K562 (cell line): ENCODE measurements at regions not wholly inside any gene's neighbourhood (a gene's known extent, or its start where the extent isn't known, plus 50 kb on each side); places are given as distances from the start of the nearest gene placed in this dataset.

ENCODE experiments used
- ATAC-seq: fragments of 200-7000 bp; cut with Tn5 transposase; 3 replicates; pipeline ENCODE4 v1.9.1; 2020; ENCODE audit warnings: moderate library complexity
- BruUV-seq: library from RNA; stranded (reverse); fragments of 400-500 nt; replicated peaks from 2 replicates; lab custom pipeline; 2021; lab: Mats Ljungman, UMichigan
- CTCF ChIA-PET: fragments of 300-600 bp; formaldehyde crosslinking; extraction: SDS; loops from one replicate; lab custom pipeline; 2021; ENCODE audit warnings: low intra/inter-chr PET ratio; lab: Yijun Ruan, JAX
- POLR2A ChIA-PET: fragments of 300-600, 350-650 bp; sonication (Branson Sonifier 250); formaldehyde crosslinking; extraction: SDS; loops from one replicate; lab custom pipeline; 2021; ENCODE audit warnings: antibody characterized with exemption, inconsistent platforms; lab: Yijun Ruan, JAX
- DNase-seq, 4 experiments: peaks; one replicate each; pipeline versions ENCODE4 v3.0.0 to v3.0.0-alpha.2; 2011 to 2018; ENCODE audit warnings: low spot score in 3 of 4, mixed read lengths in 3 of 4; ENCODE audit errors: extremely low read depth in 1 of 4
- FAIRE-seq: peaks from 2 replicates; lab custom pipeline; 2011; peaks lifted over from hg19 to GRCh38; lab: Jason Lieb, UNC
- H2AFZ ChIP-seq: 2 replicates; pipeline ENCODE4 v1.6.0; 2011; ENCODE audit warnings: low read depth, low read length, control low read depth, inconsistent platforms
- H3K27ac ChIP-seq: fragments of 200-600 bp; 3 replicates; pipeline ENCODE4 v1.8.0; 2011; ENCODE audit warnings: low read depth, mild to moderate bottlenecking, control low read depth, inconsistent platforms, low read length, moderate library complexity, mixed read lengths; ENCODE audit errors: extremely low read depth
- H3K27me3 ChIP-seq, 2 experiments: fragments of 300-600 bp in 1 of 2; 2 replicates in 1 of 2; 3 replicates in 1 of 2; pipeline versions ENCODE4 v1.6.0 to v1.8.0; 2011; ENCODE audit warnings: inconsistent platforms in 2 of 2, low read length in 2 of 2, mild to moderate bottlenecking in 1 of 2, mixed read lengths in 1 of 2, moderate library complexity in 1 of 2; ENCODE audit not compliant: control insufficient read depth in 2 of 2, insufficient read depth in 2 of 2
- H3K36me3 ChIP-seq: fragments of 300-600 bp; 3 replicates; pipeline ENCODE4 v1.8.0; 2011; ENCODE audit warnings: mild to moderate bottlenecking, low read length, inconsistent platforms; ENCODE audit not compliant: control insufficient read depth, insufficient read depth
- H3K4me1 ChIP-seq, 2 experiments: fragments of 200-600 bp in 1 of 2; replicated peaks in 1 of 2; 2 replicates in 1 of 2; 3 replicates in 1 of 2; pipeline versions ENCODE4 v1.5.1 to v1.8.0; 2011; ENCODE audit warnings: inconsistent platforms in 2 of 2, low read length in 2 of 2, mild to moderate bottlenecking in 1 of 2, mixed read lengths in 1 of 2, moderate library complexity in 1 of 2; ENCODE audit not compliant: control insufficient read depth in 2 of 2, insufficient read depth in 2 of 2
- H3K4me2 ChIP-seq: 2 replicates; pipeline ENCODE4 v1.6.1; 2011; ENCODE audit warnings: low read length, control low read depth, inconsistent platforms, mixed read lengths; ENCODE audit not compliant: insufficient read depth
- H3K4me3 ChIP-seq: fragments of 200-600 bp; sonication (generic), shearing (Covaris generic); 2 replicates; pipeline ENCODE4 v1.5.1; 2016; ENCODE audit warnings: control low read depth, inconsistent platforms
- H3K79me2 ChIP-seq: fragments of 200-600 bp; 3 replicates; pipeline ENCODE4 v1.8.0; 2011; ENCODE audit warnings: low read length, inconsistent platforms; ENCODE audit not compliant: control insufficient read depth, insufficient read depth
- H3K9ac ChIP-seq, 2 experiments: 2 replicates each; pipeline versions ENCODE4 v1.6.0 to v1.6.1; 2011; ENCODE audit warnings: low read depth in 2 of 2, low read length in 2 of 2, control low read depth in 1 of 2, inconsistent platforms in 1 of 2, mild to moderate bottlenecking in 1 of 2, mixed read lengths in 1 of 2; ENCODE audit not compliant: insufficient read depth in 1 of 2
- H3K9me1 ChIP-seq: one replicate; pipeline ENCODE4 v1.6.0; 2011; ENCODE audit warnings: inconsistent platforms, mild to moderate bottlenecking, low read length, moderate library complexity; ENCODE audit not compliant: control insufficient read depth, insufficient read depth
- H3K9me3 ChIP-seq: replicated peaks from 2 replicates; pipeline ENCODE4 v1.5.1; 2011; ENCODE audit warnings: low read depth, low read length, inconsistent platforms; ENCODE audit not compliant: control insufficient read depth, insufficient read depth
- H4K20me1 ChIP-seq: replicated peaks from 2 replicates; pipeline ENCODE4 v1.6.1; 2011; ENCODE audit warnings: low read length, inconsistent platforms, mixed read lengths; ENCODE audit not compliant: control insufficient read depth, insufficient read depth
- CBFA2T3 ChIP-seq: fragments of 450-650 bp; IDR thresholded peaks from 2 replicates; pipeline ENCODE4 v1.6.1; 2017
- CEBPG ChIP-seq, 3 experiments: fragments of 200-800 bp in 1 of 3; sonication (Bioruptor generic) in 1 of 3; sonication (generic) in 1 of 3; formaldehyde crosslinking in 1 of 3; IDR thresholded peaks in 2 of 3; conservative IDR thresholded peaks in 1 of 3; 2 replicates each; pipeline versions ENCODE4 v1.6.1 to v1.8.0; 2016 to 2022; ENCODE audit warnings: missing compliant biosample characterization in 2 of 3, missing genetic modification characterization in 2 of 3, mild to moderate bottlenecking in 1 of 3, missing genetic modification reagents in 1 of 3
- GATA2 ChIP-seq: sonication (generic); formaldehyde crosslinking; IDR thresholded peaks from 2 replicates; pipeline ENCODE4 v1.4.0; 2020; ENCODE audit warnings: mild to moderate bottlenecking, missing genetic modification reagents
- GTF2B ChIP-seq: IDR thresholded peaks from 2 replicates; pipeline ENCODE4 v1.6.1; 2011; ENCODE audit not compliant: insufficient read length; ENCODE audit errors: extremely low read depth
- ILK ChIP-seq: fragments of 450-650 bp; IDR thresholded peaks from 2 replicates; pipeline ENCODE4 v1.6.1; 2016; ENCODE audit warnings: missing genetic modification characterization, low read depth, mild to moderate bottlenecking, missing compliant biosample characterization, moderate library complexity, borderline replicate concordance
- POLR3G ChIP-seq: IDR thresholded peaks from 2 replicates; pipeline ENCODE4 v1.6.1; 2011; ENCODE audit not compliant: insufficient read length, insufficient replicate concordance; ENCODE audit errors: extremely low read depth
- POU5F1 ChIP-seq: fragments of 150-350 bp; IDR thresholded peaks from 2 replicates; pipeline ENCODE4 v1.6.1; 2014; ENCODE audit warnings: borderline replicate concordance, low read length, low read depth, mild to moderate bottlenecking; ENCODE audit not compliant: partially characterized antibody
- RBM22 ChIP-seq: fragments of 200-400 bp; formaldehyde crosslinking; IDR thresholded peaks from 2 replicates; pipeline ENCODE4 v1.6.1; 2018; ENCODE audit warnings: low read length, low read depth; ENCODE audit not compliant: poor library complexity, severe bottlenecking
- RCOR1 ChIP-seq, 2 experiments: IDR thresholded peaks; 2 replicates each; pipeline ENCODE4 v1.6.1; 2012; ENCODE audit warnings: low read depth in 2 of 2, low read length in 2 of 2, borderline replicate concordance in 1 of 2, improper control_type of control experiment in 1 of 2
- SRF ChIP-seq, 2 experiments: fragments of 250-450, 450-650 bp in 1 of 2; sonication (Bioruptor Pico) in 1 of 2; sonication (generic) in 1 of 2; formaldehyde crosslinking; IDR thresholded peaks; 2 replicates each; pipeline versions ENCODE4 v1.5.0 to v1.5.1; 2020 to 2022; ENCODE audit warnings: mild to moderate bottlenecking in 1 of 2, missing genetic modification reagents in 1 of 2
- STAT5A ChIP-seq: IDR thresholded peaks from 2 replicates; pipeline ENCODE4 v1.6.1; 2012; ENCODE audit warnings: low read length, inconsistent platforms, borderline replicate concordance
- TAF7 ChIP-seq: fragments of 450-650 bp; IDR thresholded peaks from 2 replicates; pipeline ENCODE4 v1.6.1; 2016; ENCODE audit warnings: missing genetic modification characterization, missing compliant biosample characterization
- TGIF2 ChIP-seq: sonication (generic); formaldehyde crosslinking; IDR thresholded peaks from 2 replicates; pipeline ENCODE4 v1.8.1; 2022; ENCODE audit warnings: mild to moderate bottlenecking, missing genetic modification reagents, moderate library complexity
- THAP12 ChIP-seq: fragments of 250-450 bp; sonication (Bioruptor Pico); IDR thresholded peaks from 2 replicates; pipeline ENCODE4 v1.9.0; 2021; ENCODE audit warnings: mild to moderate bottlenecking, inconsistent platforms
- ZKSCAN3 ChIP-seq: fragments of 250-450 bp; sonication (Bioruptor Pico); IDR thresholded peaks from 2 replicates; pipeline ENCODE4 v1.4.0; 2020
- ZNF507 ChIP-seq: conservative IDR thresholded peaks from 2 replicates; pipeline ENCODE4 v1.6.1; 2017; ENCODE audit warnings: missing genetic modification characterization, missing compliant biosample characterization
- WGBS: fragments of 100-300 bp; shearing (Covaris generic); methylation state at CpG from one replicate; pipeline ENCODE4 v1.1.6; 2016; ENCODE audit warnings: low coverage, mixed read lengths; ENCODE audit not compliant: insufficient coverage; ENCODE audit errors: missing lambda C conversion rate; 5-methylcytosine and 5-hydroxymethylcytosine counted together
- in situ Hi-C: fragments of 300-500 bp; cut with MboI; formaldehyde crosslinking; loops from 4 replicates; pipeline ENCODE4 v1.15.0; 2018; ENCODE audit warnings: inconsistent platforms, mixed read lengths
- intact Hi-C: fragments of 100-400 bp; cut with micrococcal nuclease; formaldehyde crosslinking; loops from 2 replicates; pipeline ENCODE4 v1.14.2; 2022
- TF ChIP-seq, protein P1 (sequence below): sonication (generic); formaldehyde crosslinking; IDR thresholded peaks from 2 replicates; pipeline ENCODE4 v1.8.0; 2023; ENCODE audit warnings: mild to moderate bottlenecking, missing genetic modification reagents

DNA sequence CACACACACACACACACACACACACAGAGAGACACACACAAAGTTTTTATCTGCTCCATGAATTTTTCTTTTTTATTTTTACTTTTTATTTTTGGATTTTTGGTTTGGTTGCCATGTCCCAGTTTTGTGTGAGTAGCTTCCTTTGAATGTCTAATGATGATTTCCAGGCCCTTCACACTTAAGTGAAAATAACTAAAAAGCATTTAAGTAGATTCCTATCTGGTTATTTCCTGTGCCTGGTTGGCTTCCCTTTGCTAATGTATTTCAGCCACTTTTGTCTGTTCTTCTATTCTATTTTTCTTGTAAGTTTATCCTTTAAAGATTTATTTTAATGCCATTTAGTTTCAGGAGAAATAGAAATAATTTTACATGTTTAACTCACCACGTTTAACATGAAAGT lies 755.4 kb downstream of the SLC6A15 start:
- Histone ChIP-seq H3K9ac (no peak overlapping the region), H3K9me3 (no peaks in the 10 kb centered on the region), H3K4me3 (no peak overlapping the region), H3K36me3 (no peaks in the 10 kb centered on the region), H3K4me2 (no peak overlapping the region), H3K79me2 (no peaks in the 10 kb centered on the region), H2AFZ (no peak overlapping the region), H3K4me1 (no peaks in the 10 kb centered on the region), H3K27me3 (no peaks in the 10 kb centered on the region), H4K20me1 (no peaks in the 10 kb centered on the region), H3K27ac (no peak overlapping the region), H3K9me1 (no peaks in the 10 kb centered on the region)
- no TSS peak for BruUV-seq
- DNase-seq (no peak), FAIRE-seq (no peak), ATAC-seq (no peak)
- intact Hi-C loops, result no loop called here
- in situ Hi-C loops, result no loop called here
- TF ChIP-seq CBFA2T3 (no peak), STAT5A (no peak), TAF7 (no peak), POLR3G (no peak), RCOR1 (IDR thresholded peaks at IDR 0.05; ENCODE audit: borderline replicate concordance in 1 of 2, low read depth in 2 of 2, low read length in 2 of 2) (no peak), GATA2 (no peak), ZNF507 (tag) (no peak), POU5F1 (no peak), RBM22 (no peak), GTF2B (no peak), TGIF2 (CRISPR knock-in tag) (no peak), SRF (CRISPR knock-in tag; IDR thresholded peaks at IDR 0.05) (no peak), ILK (tag) (no peak), ZKSCAN3 (CRISPR knock-in tag) (no peak), CEBPG (CRISPR knock-in tag; IDR thresholded peaks at IDR 0.05) (no peak), CEBPG (tag; conservative IDR thresholded peaks at IDR 0.05 in 1 of 2, IDR thresholded peaks at IDR 0.05 in 1 of 2) (no peak), THAP12 (no peak)
- TF ChIP-seq, protein P1, sequence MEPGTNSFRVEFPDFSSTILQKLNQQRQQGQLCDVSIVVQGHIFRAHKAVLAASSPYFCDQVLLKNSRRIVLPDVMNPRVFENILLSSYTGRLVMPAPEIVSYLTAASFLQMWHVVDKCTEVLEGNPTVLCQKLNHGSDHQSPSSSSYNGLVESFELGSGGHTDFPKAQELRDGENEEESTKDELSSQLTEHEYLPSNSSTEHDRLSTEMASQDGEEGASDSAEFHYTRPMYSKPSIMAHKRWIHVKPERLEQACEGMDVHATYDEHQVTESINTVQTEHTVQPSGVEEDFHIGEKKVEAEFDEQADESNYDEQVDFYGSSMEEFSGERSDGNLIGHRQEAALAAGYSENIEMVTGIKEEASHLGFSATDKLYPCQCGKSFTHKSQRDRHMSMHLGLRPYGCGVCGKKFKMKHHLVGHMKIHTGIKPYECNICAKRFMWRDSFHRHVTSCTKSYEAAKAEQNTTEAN, result no peak
- POLR2A ChIA-PET, result no interaction called here
- CTCF ChIA-PET, result no interaction called here
- WGBS, result 0% methylated on average over 1 of the region's 1 CpG
